OCI-LY7 (cell line): ENCODE measurements at regions not wholly inside any gene's neighbourhood (a gene's known extent, or its start where the extent isn't known, plus 50 kb on each side); places are given as distances from the start of the nearest gene placed in this dataset.

Source experiments
- BruUV-seq: library from RNA; stranded (reverse); fragments of 400-500 nt; replicated peaks from 2 replicates; lab custom pipeline; 2021; lab: Mats Ljungman, UMichigan
- CTCF ChIA-PET: fragments of 300-600 bp; sonication (Branson Sonifier 250); formaldehyde crosslinking; loops from one replicate; lab custom pipeline; 2022; ENCODE audit warnings: antibody characterized with exemption; ENCODE audit not compliant: unreplicated experiment; lab: Charles Lee
- POLR2A ChIA-PET: fragments of 300-600 bp; sonication (Branson Sonifier 250); formaldehyde crosslinking; loops from one replicate; lab custom pipeline; 2022; ENCODE audit warnings: antibody characterized with exemption; lab: Charles Lee
- DNase-seq: peaks from one replicate; pipeline ENCODE4 v3.0.0-alpha.2; 2015; ENCODE audit warnings: low spot score
- H2AFZ ChIP-seq: fragments of 200-600 bp; sonication (generic), shearing (Covaris generic); 2 replicates; pipeline ENCODE4 v1.6.1; 2014; ENCODE audit warnings: mild to moderate bottlenecking, antibody characterized with exemption, low read length, moderate library complexity
- H3K27ac ChIP-seq: fragments of 200-600 bp; sonication (generic); 2 replicates; pipeline ENCODE4 v1.5.1; 2014; ENCODE audit warnings: mixed run types, low read depth, mild to moderate bottlenecking, moderate library complexity, low read length, inconsistent platforms; ENCODE audit not compliant: poor library complexity, severe bottlenecking
- H3K36me3 ChIP-seq: fragments of 200-600 bp; sonication (generic); 2 replicates; pipeline ENCODE4 v1.6.1; 2014; ENCODE audit warnings: mild to moderate bottlenecking, antibody characterized with exemption, low read length, moderate library complexity, mixed read lengths; ENCODE audit not compliant: insufficient read depth
- H3K4me1 ChIP-seq: fragments of 200-600 bp; sonication (generic); 2 replicates; pipeline ENCODE4 v1.5.1; 2014; ENCODE audit warnings: mild to moderate bottlenecking, low read length; ENCODE audit not compliant: insufficient read depth, poor library complexity, severe bottlenecking
- H3K4me2 ChIP-seq: fragments of 200-600 bp; sonication (generic); 2 replicates; pipeline ENCODE4 v1.6.1; 2014; ENCODE audit warnings: mild to moderate bottlenecking, low read length
- H3K4me3 ChIP-seq: fragments of 200-600 bp; sonication (generic); 2 replicates; pipeline ENCODE4 v1.5.1; 2014; ENCODE audit warnings: mild to moderate bottlenecking, low read depth, low read length; ENCODE audit not compliant: poor library complexity, severe bottlenecking
- H3K79me2 ChIP-seq: fragments of 200-600 bp; sonication (generic); 2 replicates; pipeline ENCODE4 v1.6.1; 2016; ENCODE audit warnings: low read depth, mild to moderate bottlenecking, low read length, moderate library complexity, mixed read lengths; ENCODE audit not compliant: insufficient read depth
- H3K9me2 ChIP-seq: fragments of 200-600 bp; sonication (generic); 2 replicates; pipeline ENCODE4 v1.6.1; 2016; ENCODE audit warnings: mild to moderate bottlenecking, low read length, mixed read lengths; ENCODE audit not compliant: insufficient read depth
- H3K9me3 ChIP-seq: fragments of 200-600 bp; sonication (generic); 2 replicates; pipeline ENCODE4 v1.6.1; 2014; ENCODE audit warnings: mild to moderate bottlenecking, mixed run types, low read length, mixed read lengths
- H4K20me1 ChIP-seq: fragments of 200-600 bp; sonication (generic); 2 replicates; pipeline ENCODE4 v1.6.1; 2014; ENCODE audit warnings: mild to moderate bottlenecking, antibody characterized with exemption, low read length, moderate library complexity, mixed read lengths; ENCODE audit not compliant: insufficient read depth
- EZH2phosphoT487 ChIP-seq: fragments of 200-600 bp; sonication (generic); IDR thresholded peaks from 2 replicates; pipeline ENCODE4 v1.6.1; 2018; ENCODE audit warnings: low read depth, borderline replicate concordance, mild to moderate bottlenecking, mixed run types, antibody characterized with exemption, low read length, moderate library complexity, mixed read lengths
- intact Hi-C: fragments of 100-400 bp; cut with micrococcal nuclease; formaldehyde crosslinking; loops from one replicate; pipeline ENCODE4 v1.10.0; 2022; ENCODE audit not compliant: unreplicated experiment
- TF ChIP-seq, protein P1 (sequence below): fragments of 200-600 bp; sonication (generic); conservative IDR thresholded peaks from 2 replicates; pipeline ENCODE4 v1.5.1; 2014; ENCODE audit warnings: mild to moderate bottlenecking, antibody characterized with exemption, low read length, moderate library complexity, mixed read lengths

DNA sequence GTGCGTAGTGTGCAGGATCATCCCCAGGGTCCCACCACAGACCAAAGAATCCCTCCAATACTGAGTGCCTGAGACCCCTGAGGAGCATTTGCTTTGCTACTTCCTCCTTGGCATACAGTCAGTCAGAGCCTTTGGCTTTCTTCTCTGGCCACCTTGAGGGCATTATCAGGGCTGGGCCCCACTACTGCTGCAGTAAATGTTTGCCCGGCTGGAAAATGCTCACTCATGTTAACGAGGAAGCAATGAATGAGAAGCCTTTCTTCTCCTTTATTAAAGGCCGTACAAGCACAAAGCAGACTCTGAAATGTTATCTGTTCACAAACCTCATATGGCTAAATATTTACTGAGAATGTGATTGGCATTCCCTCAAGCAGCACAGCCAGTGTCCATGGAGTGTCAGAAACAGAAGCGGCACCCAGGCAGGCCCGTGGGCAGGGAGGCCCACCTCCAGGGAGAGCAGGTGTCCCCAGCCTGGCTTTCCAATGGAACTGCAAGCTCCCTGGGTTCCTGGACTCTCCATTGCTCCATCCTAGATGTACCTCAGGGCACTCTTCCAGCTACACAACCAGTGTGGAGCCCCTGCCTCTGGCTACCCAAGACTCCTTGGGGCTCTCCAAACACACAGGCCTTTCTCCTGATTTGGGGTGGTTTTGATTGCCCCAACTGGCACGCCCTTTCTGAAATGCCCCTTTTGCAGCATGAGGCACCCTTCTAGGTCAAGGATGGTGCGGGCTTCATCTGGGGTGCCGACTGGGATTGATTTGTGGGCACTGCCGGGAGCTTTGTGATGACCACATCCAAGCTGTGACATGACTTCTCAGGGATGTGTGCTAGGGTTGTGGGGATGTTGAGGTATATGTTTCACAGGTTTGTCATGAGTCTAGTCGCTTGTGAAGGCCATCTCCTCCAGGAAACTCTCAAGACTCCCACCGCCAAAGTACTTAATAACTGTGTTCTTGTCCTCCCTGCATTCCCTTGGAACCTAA is 195.6 kb downstream of the FAM43A start:
- H3K9me3 ChIP-seq = peaks cover 10% of the 10 kb centered on the region; the same call in 1 of the 2 replicates
- no TSS peak for BruUV-seq
- no peak overlapping the region for H3K4me3 ChIP-seq
- intact Hi-C loops = no loop called here
- CTCF ChIA-PET = no interaction called here
- H3K9me2 ChIP-seq = no peaks in the 10 kb centered on the region
- no peak overlapping the region for H3K4me2 ChIP-seq
- no peak overlapping the region for H2AFZ ChIP-seq
- H3K36me3 ChIP-seq = no peaks in the 10 kb centered on the region
- no peaks in the 10 kb centered on the region for H4K20me1 ChIP-seq
- no peaks in the 10 kb centered on the region for H3K79me2 ChIP-seq
- H3K4me1 ChIP-seq = no peaks in the 10 kb centered on the region
- DNase-seq = no peak
- POLR2A ChIA-PET = interaction anchor here (0.7 kb wide), 1 partner anchor 124 kb away, joined by 3 read pairs; no protein-coding TSS in a partner anchor
- H3K27ac ChIP-seq = no peak overlapping the region
- TF ChIP-seq, protein P1, sequence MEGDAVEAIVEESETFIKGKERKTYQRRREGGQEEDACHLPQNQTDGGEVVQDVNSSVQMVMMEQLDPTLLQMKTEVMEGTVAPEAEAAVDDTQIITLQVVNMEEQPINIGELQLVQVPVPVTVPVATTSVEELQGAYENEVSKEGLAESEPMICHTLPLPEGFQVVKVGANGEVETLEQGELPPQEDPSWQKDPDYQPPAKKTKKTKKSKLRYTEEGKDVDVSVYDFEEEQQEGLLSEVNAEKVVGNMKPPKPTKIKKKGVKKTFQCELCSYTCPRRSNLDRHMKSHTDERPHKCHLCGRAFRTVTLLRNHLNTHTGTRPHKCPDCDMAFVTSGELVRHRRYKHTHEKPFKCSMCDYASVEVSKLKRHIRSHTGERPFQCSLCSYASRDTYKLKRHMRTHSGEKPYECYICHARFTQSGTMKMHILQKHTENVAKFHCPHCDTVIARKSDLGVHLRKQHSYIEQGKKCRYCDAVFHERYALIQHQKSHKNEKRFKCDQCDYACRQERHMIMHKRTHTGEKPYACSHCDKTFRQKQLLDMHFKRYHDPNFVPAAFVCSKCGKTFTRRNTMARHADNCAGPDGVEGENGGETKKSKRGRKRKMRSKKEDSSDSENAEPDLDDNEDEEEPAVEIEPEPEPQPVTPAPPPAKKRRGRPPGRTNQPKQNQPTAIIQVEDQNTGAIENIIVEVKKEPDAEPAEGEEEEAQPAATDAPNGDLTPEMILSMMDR = no peak
- TF ChIP-seq EZH2phosphoT487 = no peak

DNA sequence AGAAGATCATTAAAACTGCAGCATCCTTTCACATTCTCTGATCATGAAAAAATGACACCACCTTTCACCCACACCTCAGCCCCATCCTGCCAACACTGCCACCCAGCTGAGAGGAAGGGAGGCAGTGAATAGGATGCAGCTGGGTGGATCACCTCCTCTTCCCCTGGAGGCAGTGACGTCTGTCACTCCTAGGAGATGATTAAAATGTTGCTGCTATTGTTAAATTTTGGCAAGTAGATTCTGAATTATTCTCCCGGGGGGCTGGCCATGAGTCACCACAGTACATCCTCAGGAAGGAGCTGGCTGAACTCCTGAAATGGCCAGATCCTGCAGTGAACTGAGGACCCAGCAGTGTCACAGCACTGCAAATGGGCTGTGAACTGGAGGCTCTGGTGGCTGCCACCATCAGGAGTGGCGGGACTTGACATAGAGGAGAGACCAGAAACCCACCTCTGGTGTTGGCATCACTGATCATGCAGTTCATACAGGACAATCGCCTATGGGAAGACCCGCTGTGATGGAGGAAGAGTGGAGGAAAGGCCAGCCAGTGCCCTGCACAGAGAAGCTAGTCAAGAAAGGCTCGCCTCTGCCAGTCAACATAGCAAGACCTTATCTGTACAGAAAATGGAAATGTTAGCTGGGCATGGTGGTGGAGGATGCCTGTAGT is 199.1 kb downstream of the FAM43A start:
- Histone ChIP-seq H3K4me2 (no peak overlapping the region), H3K9me2 (no peaks in the 10 kb centered on the region), H4K20me1 (no peaks in the 10 kb centered on the region), H3K4me3 (no peak overlapping the region), H3K9me3 (peaks cover 10% of the 10 kb centered on the region; the same call in 1 of the 2 replicates), H3K79me2 (no peaks in the 10 kb centered on the region), H3K4me1 (no peaks in the 10 kb centered on the region), H2AFZ (no peak overlapping the region), H3K36me3 (no peaks in the 10 kb centered on the region), H3K27ac (no peak overlapping the region)
- TF ChIP-seq, protein P1 = no peak
- no peak for TF ChIP-seq EZH2phosphoT487
- DNase-seq = no peak
- CTCF ChIA-PET = no interaction called here
- intact Hi-C loops = no loop called here
- no TSS peak for BruUV-seq
- POLR2A ChIA-PET = no interaction called here
